NCI-H2107 treated with DMSO at 0.1 percent for 48 hours (cell line): ENCODE measurements at regions not wholly inside any gene's neighbourhood (a gene's known extent, or its start where the extent isn't known, plus 50 kb on each side); places are given as distances from the start of the nearest gene placed in this dataset.

Experiments
- DNase-seq: peaks from one replicate; lab custom pipeline; 2025; ENCODE audit not compliant: unreplicated experiment; lab: John Stamatoyannopoulos, UW

- no peak for DNase-seq
Measured at GRCh38 chr12:126534495-126534894, 1469.3 kb downstream of the AACS start.

- DNase-seq: no peak
Measured at GRCh38 chr12:126534942-126535341, 1469.7 kb downstream of the AACS start.

- no peak for DNase-seq
Measured at GRCh38 chr12:126535971-126536370, 1470.7 kb downstream of the AACS start.

GRCh38 chr12:126537961-126538530, 1472.8 kb downstream of the AACS start:
- DNase-seq: no peak

- DNase-seq: no peak
Measured at GRCh38 chr12:126538888-126539287, 1473.7 kb downstream of the AACS start.

- no peak for DNase-seq
Measured at GRCh38 chr12:126545411-126545810, 1480.2 kb downstream of the AACS start.

GRCh38 chr12:126547905-126548304, 1482.7 kb downstream of the AACS start:
- DNase-seq: no peak

GRCh38 chr12:126551869-126552268, 1486.6 kb downstream of the AACS start:
- no peak for DNase-seq

GRCh38 chr12:126554625-126555024, 1489.4 kb downstream of the AACS start:
- no peak for DNase-seq

- DNase-seq: no peak
Measured at GRCh38 chr12:126557659-126558058, 1492.4 kb downstream of the AACS start.

- no peak for DNase-seq
Measured at GRCh38 chr12:126558219-126558618, 1493.0 kb downstream of the AACS start.

GRCh38 chr12:126558810-126559209, 1493.6 kb downstream of the AACS start:
- no peak for DNase-seq

- DNase-seq: no peak
Measured at GRCh38 chr12:126567016-126567415, 1501.8 kb downstream of the AACS start.

GRCh38 chr12:126569706-126570105, 1504.5 kb downstream of the AACS start:
- DNase-seq: no peak

- no peak for DNase-seq
Measured at GRCh38 chr12:126570566-126570965, 1505.3 kb downstream of the AACS start.

- no peak for DNase-seq
Measured at GRCh38 chr12:126572170-126572569, 1506.9 kb downstream of the AACS start.

GRCh38 chr12:126581655-126582054, 1516.4 kb downstream of the AACS start:
- no peak for DNase-seq

- DNase-seq: no peak
Measured at GRCh38 chr12:126582231-126582630, 1517.0 kb downstream of the AACS start.

- no peak for DNase-seq
Measured at GRCh38 chr12:126588586-126589249, 1523.5 kb downstream of the AACS start.

GRCh38 chr12:126591533-126591932, 1526.3 kb downstream of the AACS start:
- no peak for DNase-seq

GRCh38 chr12:126601184-126602170, 1536.2 kb downstream of the AACS start:
- no peak for DNase-seq

- no peak for DNase-seq
Measured at GRCh38 chr12:126602612-126603011, 1537.4 kb downstream of the AACS start.
